SW480 (cell line): ENCODE measurements at regions not wholly inside any gene's neighbourhood (a gene's known extent, or its start where the extent isn't known, plus 50 kb on each side); places are given as distances from the start of the nearest gene placed in this dataset.

ENCODE experiments used
- DNase-seq: peaks from one replicate; pipeline ENCODE4 v3.0.0-alpha.2; 2016; ENCODE audit warnings: low spot score

- DNase-seq = peak; percentile 27
Observed at GRCh38 chr14:60349663-60350365, 100.8 kb downstream of the PPM1A start.

GRCh38 chr14:60350366-60350720 is 101.3 kb downstream of the PPM1A start:
- no peak for DNase-seq

- DNase-seq = no peak
Observed at GRCh38 chr14:60353420-60353819, 104.4 kb downstream of the PPM1A start.

- DNase-seq = no peak
Observed at GRCh38 chr14:60355768-60356167, 106.7 kb downstream of the PPM1A start.

- DNase-seq = no peak
Observed at GRCh38 chr14:60356386-60356785, 107.4 kb downstream of the PPM1A start.

- no peak for DNase-seq
Observed at GRCh38 chr14:60356906-60357550, 108.0 kb downstream of the PPM1A start.

- DNase-seq = no peak
Observed at GRCh38 chr14:60357551-60358149, 108.6 kb downstream of the PPM1A start.

DNA sequence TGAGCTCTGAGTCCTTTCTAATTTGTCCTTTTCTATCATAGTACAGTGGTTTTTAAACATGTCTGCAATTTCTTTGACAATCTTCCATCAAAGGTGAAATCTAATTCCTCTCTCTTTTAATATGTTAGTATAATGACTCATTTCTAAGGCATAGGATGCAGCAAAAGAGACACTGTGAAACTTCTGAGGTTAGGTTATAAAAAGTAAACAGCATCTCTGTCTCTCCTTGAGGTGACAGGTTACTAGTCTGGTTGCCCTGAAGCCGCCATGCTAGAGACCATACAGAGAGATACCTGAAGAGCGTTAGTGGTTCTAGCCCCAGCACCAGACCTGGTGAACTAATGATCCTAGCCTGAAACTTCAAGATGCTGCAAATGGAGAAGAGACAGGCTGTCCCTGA is 114.3 kb downstream of the PPM1A start:
- no peak for DNase-seq

- DNase-seq = no peak
Observed at GRCh38 chr14:60363687-60364086, 114.7 kb downstream of the PPM1A start.

DNA sequence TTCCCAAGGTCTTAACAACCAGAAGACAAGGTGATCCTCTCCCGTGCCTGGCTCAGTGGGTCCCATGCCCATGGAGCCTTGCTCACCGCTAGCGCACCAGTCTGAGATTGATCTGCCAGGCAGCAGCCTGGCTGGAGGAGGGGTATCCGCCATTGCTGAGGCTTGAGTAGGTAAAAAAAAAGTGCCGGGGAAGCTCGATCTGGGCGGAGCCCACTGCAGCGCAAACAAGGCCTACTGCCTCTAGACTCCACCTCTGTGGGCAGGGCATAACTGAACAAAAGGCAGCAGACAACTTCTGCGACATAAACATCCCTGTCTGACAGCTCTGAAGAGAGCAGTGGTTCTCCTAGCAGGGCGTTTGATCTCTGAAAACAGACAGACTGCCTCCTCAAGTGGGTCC is 104.0 kb downstream of the C14orf39 start:
- no peak for DNase-seq
